ENCODE measurements at regions not wholly inside any gene's neighbourhood (a gene's known extent, or its start where the extent isn't known, plus 50 kb on each side); places are given as distances from the start of the nearest gene placed in this dataset.

GRCh38 chr6:3578981-3579380 lies 122.1 kb upstream of the SLC22A23 start:
- Histone ChIP-seq H3K27me3 (ENCODE audit: control insufficient read depth in 1 of 2, insufficient read depth in 2 of 2, low read length in 2 of 2) (no peaks in the 10 kb centered on the region), H3K36me3 (ENCODE audit: control insufficient read depth in 1 of 2, insufficient read depth in 2 of 2, low read length in 2 of 2) (no peaks in the 10 kb centered on the region), H3K4me3 (ENCODE audit: low read depth in 1 of 2, low read length in 2 of 2) (no peak overlapping the region), H3K9me3 (ENCODE audit: control insufficient read depth in 1 of 2, low read length in 2 of 2) (no peaks in the 10 kb centered on the region), H3K4me1 (ENCODE audit: control insufficient read depth in 1 of 2, insufficient read depth in 2 of 2, low read length in 2 of 2) (no peaks in the 10 kb centered on the region), H3K27ac (ENCODE audit: low read depth, low read length) (no peak overlapping the region), H3K9ac (ENCODE audit: low read depth in 1 of 2, low read length in 2 of 2) (no peak overlapping the region)

DNA sequence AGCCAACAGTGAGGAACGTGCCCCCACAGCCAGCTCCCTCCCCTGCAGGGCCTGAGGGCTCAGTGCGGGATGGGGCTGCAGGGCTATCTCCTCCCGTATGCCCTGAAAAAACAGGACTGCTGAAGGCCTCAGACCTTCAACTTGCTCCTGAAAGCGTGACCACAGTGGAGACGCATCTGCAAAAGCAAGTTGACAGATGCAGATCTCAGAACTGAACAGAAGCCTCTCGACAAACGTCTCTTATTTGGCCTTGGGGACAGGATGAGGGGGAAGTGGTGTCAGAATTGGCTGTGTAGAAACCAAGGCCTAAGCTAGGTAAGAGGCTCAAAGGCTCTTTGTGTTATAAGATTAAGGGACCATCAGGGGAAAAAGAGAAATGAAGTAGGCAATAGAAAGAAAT lies 120.7 kb upstream of the SLC22A23 start:
- H3K9ac ChIP-seq (ENCODE audit: low read depth in 1 of 2, low read length in 2 of 2), result no peak overlapping the region
- H3K4me3 ChIP-seq (ENCODE audit: low read depth in 1 of 2, low read length in 2 of 2), result no peak overlapping the region
- no peaks in the 10 kb centered on the region for H3K9me3 ChIP-seq (ENCODE audit: control insufficient read depth in 1 of 2, low read length in 2 of 2)
- no peak overlapping the region for H3K27ac ChIP-seq (ENCODE audit: low read depth, low read length)
- no peaks in the 10 kb centered on the region for H3K36me3 ChIP-seq (ENCODE audit: control insufficient read depth in 1 of 2, insufficient read depth in 2 of 2, low read length in 2 of 2)
- H3K4me1 ChIP-seq (ENCODE audit: control insufficient read depth in 1 of 2, insufficient read depth in 2 of 2, low read length in 2 of 2), result no peaks in the 10 kb centered on the region
- no peaks in the 10 kb centered on the region for H3K27me3 ChIP-seq (ENCODE audit: control insufficient read depth in 1 of 2, insufficient read depth in 2 of 2, low read length in 2 of 2)

DNA sequence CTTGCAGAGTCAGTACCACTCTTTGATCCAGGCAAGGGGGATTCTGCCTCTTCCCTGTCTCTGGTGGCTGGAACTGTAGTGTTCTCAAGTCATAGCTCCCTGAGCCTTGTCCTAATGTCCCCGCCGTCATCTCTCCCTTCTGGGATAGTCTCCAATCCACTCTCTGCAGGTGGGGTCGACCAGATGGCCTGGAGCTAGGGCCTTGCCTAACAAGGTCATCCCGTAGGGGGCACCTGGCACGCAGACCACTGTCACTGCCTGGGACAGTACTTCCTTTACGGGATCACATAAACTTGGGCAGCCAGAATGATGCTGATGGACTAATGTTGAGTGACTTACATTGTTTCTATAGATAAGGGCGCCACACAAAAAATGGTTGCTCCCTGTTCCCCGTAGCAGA lies 118.9 kb upstream of the SLC22A23 start:
- Histone ChIP-seq H3K4me3 (ENCODE audit: low read depth in 1 of 2, low read length in 2 of 2) (no peak overlapping the region), H3K36me3 (ENCODE audit: control insufficient read depth in 1 of 2, insufficient read depth in 2 of 2, low read length in 2 of 2) (no peaks in the 10 kb centered on the region), H3K27ac (ENCODE audit: low read depth, low read length) (no peak overlapping the region), H3K9ac (ENCODE audit: low read depth in 1 of 2, low read length in 2 of 2) (no peak overlapping the region), H3K9me3 (ENCODE audit: control insufficient read depth in 1 of 2, low read length in 2 of 2) (no peaks in the 10 kb centered on the region), H3K27me3 (ENCODE audit: control insufficient read depth in 1 of 2, insufficient read depth in 2 of 2, low read length in 2 of 2) (no peaks in the 10 kb centered on the region), H3K4me1 (ENCODE audit: control insufficient read depth in 1 of 2, insufficient read depth in 2 of 2, low read length in 2 of 2) (no peaks in the 10 kb centered on the region)

DNA sequence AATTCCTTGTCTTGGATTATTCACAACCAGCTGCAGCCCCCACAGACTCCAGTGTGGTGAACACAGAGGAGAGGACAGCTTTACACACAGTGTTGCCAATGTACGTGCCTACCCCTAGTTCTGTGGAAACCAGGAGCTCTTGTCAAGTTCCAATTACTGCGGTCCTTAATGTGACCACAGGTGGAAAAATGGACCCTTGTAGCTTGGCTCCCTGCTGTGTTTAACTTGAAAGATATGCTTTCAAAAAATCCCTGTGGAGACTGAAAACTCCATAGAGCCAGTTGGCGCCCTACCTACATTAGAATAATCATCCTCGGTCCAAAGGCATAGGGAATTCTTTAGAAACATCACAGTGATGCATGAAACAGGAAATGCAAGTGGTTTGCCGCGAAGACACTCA lies 118.3 kb upstream of the SLC22A23 start:
- Histone ChIP-seq H3K9ac (ENCODE audit: low read depth in 1 of 2, low read length in 2 of 2) (no peak overlapping the region), H3K27me3 (ENCODE audit: control insufficient read depth in 1 of 2, insufficient read depth in 2 of 2, low read length in 2 of 2) (no peaks in the 10 kb centered on the region)

DNA sequence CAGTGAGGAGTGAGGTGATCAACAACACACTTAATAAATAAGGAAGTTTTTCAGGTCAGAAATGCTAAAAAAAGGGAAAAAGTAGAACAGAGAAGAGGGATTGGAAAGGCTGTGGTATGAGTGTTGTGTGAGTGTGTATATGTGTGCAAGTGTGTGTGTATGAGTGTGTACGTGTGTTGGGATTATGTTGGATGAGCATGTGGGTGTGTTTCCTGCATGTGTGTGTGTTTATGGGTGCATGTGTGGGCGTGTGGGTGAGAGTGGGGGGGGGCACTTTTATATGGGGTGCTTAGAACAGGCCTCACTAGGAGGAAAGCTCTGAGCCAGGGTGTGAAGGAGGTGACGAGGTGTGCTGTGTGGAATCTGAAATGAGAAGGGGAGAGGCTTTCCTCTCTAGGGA lies 116.8 kb upstream of the SLC22A23 start:
- Histone ChIP-seq H3K27ac (ENCODE audit: low read depth, low read length) (no peak overlapping the region), H3K4me1 (ENCODE audit: control insufficient read depth in 1 of 2, insufficient read depth in 2 of 2, low read length in 2 of 2) (no peaks in the 10 kb centered on the region), H3K36me3 (ENCODE audit: control insufficient read depth in 1 of 2, insufficient read depth in 2 of 2, low read length in 2 of 2) (no peaks in the 10 kb centered on the region), H3K9me3 (ENCODE audit: control insufficient read depth in 1 of 2, low read length in 2 of 2) (no peaks in the 10 kb centered on the region), H3K9ac (ENCODE audit: low read depth in 1 of 2, low read length in 2 of 2) (no peak overlapping the region), H3K27me3 (ENCODE audit: control insufficient read depth in 1 of 2, insufficient read depth in 2 of 2, low read length in 2 of 2) (no peaks in the 10 kb centered on the region), H3K4me3 (ENCODE audit: low read depth in 1 of 2, low read length in 2 of 2) (no peak overlapping the region)

More for the DNA sequence above, 118.3 kb upstream of the SLC22A23 start:
- H3K9me3 ChIP-seq (ENCODE audit: control insufficient read depth in 1 of 2, low read length in 2 of 2), result no peaks in the 10 kb centered on the region
- H3K27ac ChIP-seq (ENCODE audit: low read depth, low read length), result no peak overlapping the region
- H3K36me3 ChIP-seq (ENCODE audit: control insufficient read depth in 1 of 2, insufficient read depth in 2 of 2, low read length in 2 of 2), result no peaks in the 10 kb centered on the region
- no peaks in the 10 kb centered on the region for H3K4me1 ChIP-seq (ENCODE audit: control insufficient read depth in 1 of 2, insufficient read depth in 2 of 2, low read length in 2 of 2)
- H3K4me3 ChIP-seq (ENCODE audit: low read depth in 1 of 2, low read length in 2 of 2), result no peak overlapping the region

- Histone ChIP-seq H3K27me3 (ENCODE audit: control insufficient read depth in 1 of 2, insufficient read depth in 2 of 2, low read length in 2 of 2) (no peaks in the 10 kb centered on the region), H3K9ac (ENCODE audit: low read depth in 1 of 2, low read length in 2 of 2) (no peak overlapping the region), H3K27ac (ENCODE audit: low read depth, low read length) (no peak overlapping the region), H3K36me3 (ENCODE audit: control insufficient read depth in 1 of 2, insufficient read depth in 2 of 2, low read length in 2 of 2) (no peaks in the 10 kb centered on the region), H3K9me3 (ENCODE audit: control insufficient read depth in 1 of 2, low read length in 2 of 2) (no peaks in the 10 kb centered on the region), H3K4me3 (ENCODE audit: low read depth in 1 of 2, low read length in 2 of 2) (no peak overlapping the region), H3K4me1 (ENCODE audit: control insufficient read depth in 1 of 2, insufficient read depth in 2 of 2, low read length in 2 of 2) (no peaks in the 10 kb centered on the region)
Measured at GRCh38 chr6:3571836-3572235, 115.0 kb upstream of the SLC22A23 start.

GRCh38 chr6:3571250-3571681 lies 114.4 kb upstream of the SLC22A23 start:
- Histone ChIP-seq H3K4me3 (ENCODE audit: low read depth in 1 of 2, low read length in 2 of 2) (no peak overlapping the region), H3K4me1 (ENCODE audit: control insufficient read depth in 1 of 2, insufficient read depth in 2 of 2, low read length in 2 of 2) (no peaks in the 10 kb centered on the region), H3K27ac (ENCODE audit: low read depth, low read length) (no peak overlapping the region), H3K27me3 (ENCODE audit: control insufficient read depth in 1 of 2, insufficient read depth in 2 of 2, low read length in 2 of 2) (no peaks in the 10 kb centered on the region), H3K9ac (ENCODE audit: low read depth in 1 of 2, low read length in 2 of 2) (no peak overlapping the region), H3K9me3 (ENCODE audit: control insufficient read depth in 1 of 2, low read length in 2 of 2) (no peaks in the 10 kb centered on the region), H3K36me3 (ENCODE audit: control insufficient read depth in 1 of 2, insufficient read depth in 2 of 2, low read length in 2 of 2) (no peaks in the 10 kb centered on the region)

DNA sequence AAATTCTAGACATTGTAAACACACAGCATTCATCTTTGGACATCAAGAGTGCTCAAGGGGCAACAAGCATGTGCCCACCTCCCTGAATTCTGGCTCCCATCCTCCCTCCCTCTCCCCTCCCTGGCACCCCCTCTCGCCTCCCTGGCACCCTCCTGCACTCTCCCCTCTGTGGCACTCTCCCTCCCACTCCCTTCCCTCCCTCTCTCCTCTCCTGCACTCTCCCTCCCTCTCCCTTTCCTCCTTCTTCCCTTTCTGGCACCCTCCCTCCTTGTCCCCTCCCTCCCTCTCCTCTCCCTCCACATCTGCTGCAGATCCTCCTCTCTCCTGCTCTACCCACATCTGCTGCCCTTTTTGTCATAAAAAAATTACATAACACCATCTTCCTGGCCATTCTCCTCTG lies 113.0 kb upstream of the SLC22A23 start:
- Histone ChIP-seq H3K9me3 (ENCODE audit: control insufficient read depth in 1 of 2, low read length in 2 of 2) (peaks cover 0 to 2% of the 10 kb centered on the region in 2 donors), H3K4me3 (ENCODE audit: low read depth in 1 of 2, low read length in 2 of 2) (no peak overlapping the region), H3K27ac (ENCODE audit: low read depth, low read length) (no peak overlapping the region), H3K4me1 (ENCODE audit: control insufficient read depth in 1 of 2, insufficient read depth in 2 of 2, low read length in 2 of 2) (no peaks in the 10 kb centered on the region), H3K27me3 (ENCODE audit: control insufficient read depth in 1 of 2, insufficient read depth in 2 of 2, low read length in 2 of 2) (no peaks in the 10 kb centered on the region), H3K36me3 (ENCODE audit: control insufficient read depth in 1 of 2, insufficient read depth in 2 of 2, low read length in 2 of 2) (no peaks in the 10 kb centered on the region), H3K9ac (ENCODE audit: low read depth in 1 of 2, low read length in 2 of 2) (no peak overlapping the region)

DNA sequence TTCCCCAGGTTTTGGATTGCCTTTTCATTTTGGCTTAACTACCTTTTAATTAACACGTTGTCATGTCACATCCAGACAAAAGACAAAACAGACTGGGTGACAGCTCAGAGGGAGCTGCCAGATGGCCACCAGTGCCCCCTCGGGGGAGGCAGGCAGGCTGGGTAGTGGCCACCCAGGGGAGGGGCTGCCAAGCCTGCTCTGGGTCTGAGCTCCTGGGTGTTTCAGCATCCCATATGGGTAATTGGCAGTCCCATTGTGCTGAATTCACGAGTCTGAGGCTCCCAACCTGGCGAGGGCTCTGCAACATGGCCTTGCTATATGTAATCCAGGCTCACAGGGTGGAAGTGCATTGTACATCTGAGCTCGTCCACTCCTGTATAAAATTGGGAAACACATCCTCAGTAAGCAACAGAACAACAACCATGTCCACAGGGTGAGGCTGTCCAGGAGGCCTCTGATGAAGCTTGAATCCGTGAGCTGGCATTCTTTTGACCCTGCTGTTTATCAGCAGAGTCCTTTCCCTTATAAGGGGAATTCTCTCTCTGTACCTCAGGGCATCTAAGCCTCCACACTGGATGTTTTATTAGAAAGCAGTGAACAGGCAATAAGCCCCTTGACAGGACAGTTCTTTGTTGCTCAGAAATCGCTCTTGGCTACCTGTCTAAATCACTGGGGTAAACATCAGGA lies 111.7 kb upstream of the SLC22A23 start:
- Histone ChIP-seq H3K27ac (ENCODE audit: low read depth, low read length) (no peak overlapping the region), H3K36me3 (ENCODE audit: control insufficient read depth in 1 of 2, insufficient read depth in 2 of 2, low read length in 2 of 2) (no peaks in the 10 kb centered on the region), H3K4me3 (ENCODE audit: low read depth in 1 of 2, low read length in 2 of 2) (no peak overlapping the region), H3K9me3 (ENCODE audit: control insufficient read depth in 1 of 2, low read length in 2 of 2) (peaks cover 0 to 2% of the 10 kb centered on the region in 2 donors), H3K9ac (ENCODE audit: low read depth in 1 of 2, low read length in 2 of 2) (no peak overlapping the region), H3K27me3 (ENCODE audit: control insufficient read depth in 1 of 2, insufficient read depth in 2 of 2, low read length in 2 of 2) (no peaks in the 10 kb centered on the region), H3K4me1 (ENCODE audit: control insufficient read depth in 1 of 2, insufficient read depth in 2 of 2, low read length in 2 of 2) (no peaks in the 10 kb centered on the region)

GRCh38 chr6:3566812-3567211 lies 110.0 kb upstream of the SLC22A23 start:
- Histone ChIP-seq H3K9me3 (ENCODE audit: control insufficient read depth in 1 of 2, low read length in 2 of 2) (peaks cover 0 to 2% of the 10 kb centered on the region in 2 donors), H3K27ac (ENCODE audit: low read depth, low read length) (no peak overlapping the region), H3K9ac (ENCODE audit: low read depth in 1 of 2, low read length in 2 of 2) (no peak overlapping the region), H3K4me1 (ENCODE audit: control insufficient read depth in 1 of 2, insufficient read depth in 2 of 2, low read length in 2 of 2) (no peaks in the 10 kb centered on the region), H3K36me3 (ENCODE audit: control insufficient read depth in 1 of 2, insufficient read depth in 2 of 2, low read length in 2 of 2) (no peaks in the 10 kb centered on the region), H3K27me3 (ENCODE audit: control insufficient read depth in 1 of 2, insufficient read depth in 2 of 2, low read length in 2 of 2) (no peaks in the 10 kb centered on the region), H3K4me3 (ENCODE audit: low read depth in 1 of 2, low read length in 2 of 2) (no peak overlapping the region)

- Histone ChIP-seq H3K4me1 (ENCODE audit: control insufficient read depth in 1 of 2, insufficient read depth in 2 of 2, low read length in 2 of 2) (no peaks in the 10 kb centered on the region), H3K36me3 (ENCODE audit: control insufficient read depth in 1 of 2, insufficient read depth in 2 of 2, low read length in 2 of 2) (no peaks in the 10 kb centered on the region), H3K27me3 (ENCODE audit: control insufficient read depth in 1 of 2, insufficient read depth in 2 of 2, low read length in 2 of 2) (no peaks in the 10 kb centered on the region), H3K4me3 (ENCODE audit: low read depth in 1 of 2, low read length in 2 of 2) (no peak overlapping the region), H3K9ac (ENCODE audit: low read depth in 1 of 2, low read length in 2 of 2) (no peak overlapping the region), H3K9me3 (ENCODE audit: control insufficient read depth in 1 of 2, low read length in 2 of 2) (peaks cover 0 to 2% of the 10 kb centered on the region in 2 donors), H3K27ac (ENCODE audit: low read depth, low read length) (no peak overlapping the region)
Measured at GRCh38 chr6:3565291-3565690, 108.4 kb upstream of the SLC22A23 start.
